Brain microvascular endothelial cell (primary cell): ENCODE measurements at regions not wholly inside any gene's neighbourhood (a gene's known extent, or its start where the extent isn't known, plus 50 kb on each side); places are given as distances from the start of the nearest gene placed in this dataset.
A peak's percentile ranks its signal among the peaks of the same experiment; 100 is the strongest.
"Not testable (repeated sequence)": the region's sequence is repeated elsewhere in the genome, so short reads cannot be mapped to it uniquely, and the experiment has no call there.

Experiments
- DNase-seq: peaks from one replicate; pipeline ENCODE4 v3.0.0-alpha.2; 2020
- H3K27ac ChIP-seq: fragments of 250-450 bp; sonication (Bioruptor Pico); 2 replicates; pipeline ENCODE4 v1.5.1; 2020; ENCODE audit warnings: mild to moderate bottlenecking, moderate library complexity
- H3K27me3 ChIP-seq: fragments of 250-450 bp; sonication (Bioruptor Pico); replicated peaks from 2 replicates; pipeline ENCODE4 v1.5.1; 2020; ENCODE audit warnings: mild to moderate bottlenecking
- H3K36me3 ChIP-seq: fragments of 250-450 bp; sonication (Bioruptor Pico); replicated peaks from 2 replicates; pipeline ENCODE4 v1.5.1; 2020; ENCODE audit warnings: mild to moderate bottlenecking
- H3K4me3 ChIP-seq: 2 replicates; pipeline ENCODE4 v1.5.1; 2011; ENCODE audit warnings: low read depth, mild to moderate bottlenecking, control low read depth, low read length, moderate library complexity
- in situ Hi-C: cut with HindIII; loops from 2 replicates; pipeline ENCODE4 v1.10.0; 2017; ENCODE audit warnings: low sequenced_read_pairs, low pct_ligation_motif_present
- TF ChIP-seq, protein P1 (sequence below): IDR thresholded peaks from 2 replicates; pipeline ENCODE4 v1.5.1; 2011; ENCODE audit warnings: low read depth, mild to moderate bottlenecking, moderate library complexity, low read length, control low read depth, inconsistent platforms; ENCODE audit errors: missing control alignments

DNA sequence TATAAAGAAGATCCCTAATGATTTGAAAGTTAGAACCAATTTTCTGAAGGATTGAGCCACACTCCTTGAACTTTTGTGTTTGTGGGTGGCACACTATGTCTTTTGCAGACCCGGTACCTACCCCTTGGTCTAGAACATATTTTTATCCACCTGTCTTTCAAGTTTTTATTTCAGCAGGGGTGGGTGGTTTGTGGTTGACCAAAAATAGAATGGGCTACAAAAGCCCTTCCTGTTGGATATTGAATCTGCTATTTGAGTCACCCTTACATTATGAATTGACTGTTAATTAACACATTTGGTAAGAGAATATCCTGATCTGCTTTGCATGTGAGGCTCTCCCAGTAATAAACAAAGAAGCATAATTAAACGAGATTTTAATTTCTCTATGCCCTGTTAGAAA is 401.2 kb downstream of the POTEH start:
- H3K36me3 ChIP-seq, H3K27me3 ChIP-seq, H3K4me3 ChIP-seq, DNase-seq, in situ Hi-C loops, H3K27ac ChIP-seq: not testable (repeated sequence)

DNA sequence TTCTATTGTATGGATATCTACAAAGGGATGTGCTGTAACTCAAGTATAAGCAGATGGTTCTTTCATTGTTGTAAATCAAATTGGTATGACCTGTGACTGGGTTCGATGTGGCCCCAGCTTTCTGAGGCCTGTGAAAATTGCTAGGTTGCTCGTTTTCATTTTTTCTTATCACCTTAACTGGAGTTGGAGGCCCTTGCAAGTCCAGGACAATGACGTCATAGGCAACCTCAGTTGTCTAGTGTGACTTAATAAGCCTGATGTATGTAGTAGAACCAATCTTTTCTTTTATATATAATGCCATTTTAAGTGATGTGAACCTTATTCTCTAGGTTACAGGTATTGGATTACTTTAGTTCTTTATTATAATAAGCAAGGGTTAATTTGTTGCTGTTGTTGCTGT is 415.3 kb downstream of the POTEH start:
- H3K27ac ChIP-seq, H3K4me3 ChIP-seq, H3K36me3 ChIP-seq, in situ Hi-C loops, H3K27me3 ChIP-seq, DNase-seq: not testable (repeated sequence)

DNA sequence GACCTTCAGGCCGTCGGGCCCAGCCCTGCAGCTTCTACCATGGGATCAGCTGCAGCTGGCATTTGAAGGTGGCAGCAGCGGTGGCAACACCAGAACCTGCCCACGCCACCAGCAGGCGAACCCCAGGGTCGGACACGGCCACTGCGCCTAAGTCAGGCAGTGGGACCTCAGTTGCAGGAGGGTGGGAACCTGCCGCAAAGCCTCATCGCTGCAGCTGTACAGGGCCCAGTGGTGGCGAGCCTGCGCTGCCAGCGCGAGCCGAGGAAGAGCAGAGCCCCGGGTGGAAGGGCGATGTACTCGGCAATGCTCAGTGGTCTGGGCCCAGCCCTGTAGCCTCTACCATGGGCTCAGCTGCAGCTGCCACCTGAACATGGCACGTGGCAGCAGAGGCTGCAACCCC is 441.6 kb downstream of the POTEH start:
- H3K4me3 ChIP-seq, DNase-seq, H3K27ac ChIP-seq, H3K27me3 ChIP-seq, in situ Hi-C loops, H3K36me3 ChIP-seq: not testable (repeated sequence)

DNA sequence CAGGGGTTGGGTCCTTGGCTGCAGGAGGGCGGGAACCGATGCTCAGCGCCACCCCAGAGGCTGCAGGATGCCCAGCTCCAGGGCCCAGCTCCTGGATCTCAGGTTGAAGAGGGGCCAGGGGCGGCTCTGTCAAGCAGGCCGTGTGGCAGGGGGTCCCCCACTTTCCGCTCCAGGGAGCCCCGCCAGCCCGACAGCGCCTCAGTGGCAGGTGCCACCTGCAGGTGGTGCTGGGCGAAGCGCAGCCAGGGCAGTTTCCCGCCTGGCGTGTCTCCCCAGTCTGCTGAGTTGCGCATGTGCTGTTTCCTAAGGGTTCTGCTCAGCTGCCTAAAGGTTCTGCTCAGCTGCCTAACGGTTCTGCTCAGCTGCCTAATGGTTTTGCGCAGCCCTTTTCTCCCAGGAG is 442.1 kb downstream of the POTEH start:
- no peak overlapping the region for H3K4me3 ChIP-seq
- H3K27ac ChIP-seq, result no peak overlapping the region
- in situ Hi-C loops, result no loop called here
- DNase-seq, result no peak
- H3K27me3 ChIP-seq, result no peaks in the 10 kb centered on the region
- H3K36me3 ChIP-seq, result no peaks in the 10 kb centered on the region
- TF ChIP-seq, protein P1, sequence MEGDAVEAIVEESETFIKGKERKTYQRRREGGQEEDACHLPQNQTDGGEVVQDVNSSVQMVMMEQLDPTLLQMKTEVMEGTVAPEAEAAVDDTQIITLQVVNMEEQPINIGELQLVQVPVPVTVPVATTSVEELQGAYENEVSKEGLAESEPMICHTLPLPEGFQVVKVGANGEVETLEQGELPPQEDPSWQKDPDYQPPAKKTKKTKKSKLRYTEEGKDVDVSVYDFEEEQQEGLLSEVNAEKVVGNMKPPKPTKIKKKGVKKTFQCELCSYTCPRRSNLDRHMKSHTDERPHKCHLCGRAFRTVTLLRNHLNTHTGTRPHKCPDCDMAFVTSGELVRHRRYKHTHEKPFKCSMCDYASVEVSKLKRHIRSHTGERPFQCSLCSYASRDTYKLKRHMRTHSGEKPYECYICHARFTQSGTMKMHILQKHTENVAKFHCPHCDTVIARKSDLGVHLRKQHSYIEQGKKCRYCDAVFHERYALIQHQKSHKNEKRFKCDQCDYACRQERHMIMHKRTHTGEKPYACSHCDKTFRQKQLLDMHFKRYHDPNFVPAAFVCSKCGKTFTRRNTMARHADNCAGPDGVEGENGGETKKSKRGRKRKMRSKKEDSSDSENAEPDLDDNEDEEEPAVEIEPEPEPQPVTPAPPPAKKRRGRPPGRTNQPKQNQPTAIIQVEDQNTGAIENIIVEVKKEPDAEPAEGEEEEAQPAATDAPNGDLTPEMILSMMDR, result no peak

DNA sequence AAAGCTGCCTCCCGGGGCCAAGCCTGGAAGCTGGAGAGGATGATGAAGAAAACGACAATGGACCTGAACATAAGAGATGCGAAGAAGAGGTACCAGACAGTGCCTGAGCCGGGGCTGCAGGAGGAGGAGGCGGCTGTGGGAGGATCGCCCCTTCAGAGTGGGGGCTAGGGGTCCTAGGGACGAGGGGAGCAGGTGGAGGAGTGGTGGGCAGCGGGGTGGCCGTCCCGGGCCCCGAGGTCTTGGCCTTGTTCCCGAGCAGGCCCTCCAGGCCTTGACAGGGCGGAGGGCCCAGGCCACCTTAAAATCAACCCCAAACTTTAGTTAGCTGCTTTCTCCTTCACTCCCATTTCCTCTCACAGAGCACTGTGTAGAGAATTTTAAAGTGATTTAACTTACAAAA is 442.8 kb downstream of the POTEH start:
- DNase-seq, in situ Hi-C loops, H3K4me3 ChIP-seq, H3K27ac ChIP-seq, H3K36me3 ChIP-seq, H3K27me3 ChIP-seq: not testable (repeated sequence)

DNA sequence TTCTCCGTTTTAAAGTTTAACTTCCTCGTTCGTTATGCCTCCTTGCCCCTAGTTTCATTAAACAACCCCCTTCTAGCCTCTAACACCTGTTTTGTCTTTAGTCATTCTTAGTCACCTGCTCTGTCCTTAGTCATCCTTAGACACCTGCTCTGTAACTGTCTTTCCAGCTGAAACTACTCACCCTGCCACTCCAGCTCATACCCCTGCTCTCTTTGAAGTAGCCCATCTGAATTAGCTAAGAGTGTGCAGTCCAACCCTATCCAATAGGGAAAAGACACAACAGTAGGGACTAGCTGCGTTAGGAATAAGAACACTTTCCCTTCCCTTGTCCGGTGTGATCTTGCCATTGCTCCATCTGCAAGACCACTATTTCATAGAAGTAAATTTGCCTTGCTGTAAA is 446.5 kb downstream of the CCT8L2 start:
- H3K4me3 ChIP-seq, in situ Hi-C loops, H3K27me3 ChIP-seq, H3K36me3 ChIP-seq, DNase-seq, H3K27ac ChIP-seq: not testable (repeated sequence)

DNA sequence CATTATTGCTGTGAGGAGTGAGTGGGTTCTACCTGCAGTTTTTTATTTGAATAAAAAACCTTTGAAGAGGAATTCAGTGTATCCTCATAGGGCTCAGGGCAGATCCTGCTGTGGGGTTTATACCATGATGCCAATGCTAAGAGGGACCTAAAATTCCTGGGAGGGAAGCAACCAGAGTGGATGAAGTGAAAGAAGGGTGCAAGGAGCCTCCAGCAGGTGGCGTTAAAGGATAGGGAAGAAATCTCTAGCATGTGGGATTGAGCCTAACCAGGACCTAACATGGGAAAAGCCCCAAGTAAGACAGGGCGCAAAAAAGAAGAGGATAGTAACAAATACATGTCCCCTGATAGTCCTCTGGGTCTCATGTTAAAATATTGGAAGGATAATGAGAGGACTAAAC is 445.7 kb downstream of the CCT8L2 start:
- H3K36me3 ChIP-seq, H3K4me3 ChIP-seq, in situ Hi-C loops, H3K27ac ChIP-seq, H3K27me3 ChIP-seq: not testable (repeated sequence)
- peak; percentile 0 for DNase-seq

DNA sequence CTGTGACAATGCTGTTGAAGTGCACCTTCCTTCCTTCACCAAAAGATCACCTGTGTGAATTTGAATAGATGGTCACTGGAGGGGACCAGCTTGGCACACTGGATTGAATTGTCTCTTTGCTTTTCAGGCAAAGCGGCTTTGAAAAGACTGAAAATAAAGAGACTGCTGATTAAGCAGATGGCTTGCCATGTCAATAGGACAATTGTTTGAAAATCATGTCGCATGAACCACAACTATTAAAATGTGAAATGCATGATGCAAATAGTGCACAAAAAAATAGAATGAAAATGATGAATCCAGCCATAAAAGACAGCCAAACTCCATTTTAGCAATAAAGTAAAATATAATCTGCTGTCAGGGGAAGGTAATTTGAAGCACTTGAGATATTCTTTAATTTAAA is 415.3 kb downstream of the CCT8L2 start:
- in situ Hi-C loops, DNase-seq, H3K4me3 ChIP-seq, H3K27ac ChIP-seq, H3K36me3 ChIP-seq, H3K27me3 ChIP-seq: not testable (repeated sequence)

DNA sequence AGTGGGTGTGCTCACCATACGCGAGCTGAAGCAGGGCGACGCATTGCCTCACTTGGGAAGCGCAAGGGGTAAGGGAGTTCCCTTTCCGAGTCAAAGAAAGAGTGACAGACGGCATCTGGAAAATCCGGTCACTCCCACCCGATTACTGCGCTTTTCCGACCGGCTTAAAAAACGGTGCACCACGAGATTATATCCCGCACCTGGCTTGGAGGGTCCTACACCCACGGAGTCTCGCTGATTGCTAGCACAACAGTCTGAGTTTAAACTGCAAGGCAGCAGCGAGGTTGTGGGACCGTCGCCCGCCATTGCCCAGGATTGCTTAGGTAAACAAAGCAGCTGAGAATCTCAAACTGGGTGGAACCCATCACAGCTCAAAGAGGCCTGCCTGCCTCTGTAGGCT is 408.7 kb downstream of the CCT8L2 start:
- H3K27ac ChIP-seq, H3K27me3 ChIP-seq, H3K4me3 ChIP-seq, H3K36me3 ChIP-seq, DNase-seq, in situ Hi-C loops: not testable (repeated sequence)
